HG03575 (cell line): ENCODE measurements at regions not wholly inside any gene's neighbourhood (a gene's known extent, or its start where the extent isn't known, plus 50 kb on each side); places are given as distances from the start of the nearest gene placed in this dataset.

ENCODE experiments used
- ATAC-seq: cut with Tn5 transposase; IDR thresholded peaks from one replicate; pipeline ENCODE4 v1.9.1; 2021; ENCODE audit not compliant: unreplicated experiment, insufficient number of reproducible peaks, low FRiP score; ENCODE audit errors: extremely low read depth

GRCh38 chr7:130893441-130893894 is 159.5 kb upstream of the KLF14 start:
- ATAC-seq, result no peak

- no peak for ATAC-seq
These were observed 160.3 kb upstream of the KLF14 start for GRCh38 chr7:130894146-130894908.

- ATAC-seq, result no peak
These were observed 161.1 kb upstream of the KLF14 start for GRCh38 chr7:130894909-130895750.

- no peak for ATAC-seq
These were observed 162.3 kb upstream of the KLF14 start for GRCh38 chr7:130896051-130896881.

- ATAC-seq, result no peak
These were observed 163.0 kb upstream of the KLF14 start for GRCh38 chr7:130896898-130897514.

GRCh38 chr7:130897515-130898419 is 163.8 kb upstream of the KLF14 start:
- ATAC-seq, result no peak

GRCh38 chr7:130899071-130899560 is 165.1 kb upstream of the KLF14 start:
- ATAC-seq, result no peak

GRCh38 chr7:130899638-130900401 is 165.8 kb upstream of the KLF14 start:
- ATAC-seq, result no peak

GRCh38 chr7:130900471-130901076 is 166.6 kb upstream of the KLF14 start:
- no peak for ATAC-seq

GRCh38 chr7:130901209-130901783 is 167.3 kb upstream of the KLF14 start:
- ATAC-seq, result no peak

- no peak for ATAC-seq
These were observed 168.8 kb upstream of the KLF14 start for GRCh38 chr7:130902755-130903357.

GRCh38 chr7:130903358-130903974 is 169.5 kb upstream of the KLF14 start:
- ATAC-seq, result no peak

GRCh38 chr7:130904031-130904757 is 170.2 kb upstream of the KLF14 start:
- no peak for ATAC-seq

GRCh38 chr7:130904792-130905191 is 170.8 kb upstream of the KLF14 start:
- ATAC-seq, result no peak

- no peak for ATAC-seq
These were observed 172.6 kb upstream of the KLF14 start for GRCh38 chr7:130906575-130906974.
